Neural progenitor cell (in vitro differentiated cells): ENCODE measurements at regions not wholly inside any gene's neighbourhood (a gene's known extent, or its start where the extent isn't known, plus 50 kb on each side); places are given as distances from the start of the nearest gene placed in this dataset.

Source experiments
- CTCF ChIP-seq: fragments of 200-600 bp; sonication (generic); IDR thresholded peaks from 2 replicates; pipeline ENCODE4 v1.5.1; 2017; ENCODE audit warnings: antibody characterized with exemption, mild to moderate bottlenecking
- EZH2phosphoT487 ChIP-seq: fragments of 200-600 bp; sonication (generic); IDR thresholded peaks from 2 replicates; pipeline ENCODE4 v1.6.1; 2017; ENCODE audit warnings: antibody characterized with exemption

- TF ChIP-seq CTCF = no peak
- no peak for TF ChIP-seq EZH2phosphoT487
Measured at GRCh38 chr22:27639248-27640086, 162.1 kb downstream of the MN1 start.
